ENCODE measurements at regions not wholly inside any gene's neighbourhood (a gene's known extent, or its start where the extent isn't known, plus 50 kb on each side); places are given as distances from the start of the nearest gene placed in this dataset.

GRCh38 chr7:26612742-26613141 is 251.6 kb downstream of the SKAP2 start:
- DNase-seq, result no peak

GRCh38 chr7:26614503-26614902 is 249.9 kb downstream of the SKAP2 start:
- no peak for DNase-seq

GRCh38 chr7:26616235-26616634 is 248.2 kb downstream of the SKAP2 start:
- no peak for DNase-seq

GRCh38 chr7:26617066-26617465 is 247.3 kb downstream of the SKAP2 start:
- DNase-seq, result no peak
